Small intestine (tissue), 7 donors: ENCODE measurements at regions not wholly inside any gene's neighbourhood (a gene's known extent, or its start where the extent isn't known, plus 50 kb on each side); places are given as distances from the start of the nearest gene placed in this dataset.

Experiments
- DNase-seq, 2 donors: peaks; one replicate each; pipeline versions ENCODE4 v3.0.0 to v3.0.0-alpha.2; 2013
- FAIRE-seq: peaks from 2 replicates; lab custom pipeline; 2012; peaks lifted over from hg19 to GRCh38; lab: Jason Lieb, UNC
- H3K27ac ChIP-seq, 3 donors: one replicate each; pipeline ENCODE4 v1.5.1; 2013; ENCODE audit warnings: low read length in 2 of 3, mild to moderate bottlenecking in 2 of 3, control low read depth in 1 of 3, inconsistent platforms in 1 of 3, low read depth in 1 of 3, moderate library complexity in 1 of 3
- H3K27me3 ChIP-seq, 3 donors: one replicate each; pipeline ENCODE4 v1.6.1; 2013; ENCODE audit warnings: low read length in 3 of 3, inconsistent platforms in 1 of 3; ENCODE audit not compliant: control insufficient read depth in 3 of 3, insufficient read depth in 3 of 3
- H3K36me3 ChIP-seq, 3 donors: one replicate each; pipeline ENCODE4 v1.6.1; 2013; ENCODE audit warnings: low read length in 3 of 3, inconsistent platforms in 1 of 3, low read depth in 1 of 3, mild to moderate bottlenecking in 1 of 3, moderate library complexity in 1 of 3; ENCODE audit not compliant: control insufficient read depth in 3 of 3, insufficient read depth in 2 of 3
- H3K4me1 ChIP-seq, 3 donors: one replicate each; pipeline ENCODE4 v1.6.1; 2013; ENCODE audit warnings: low read length in 2 of 3, inconsistent platforms in 1 of 3, low read depth in 1 of 3, mild to moderate bottlenecking in 1 of 3, moderate library complexity in 1 of 3; ENCODE audit not compliant: control insufficient read depth in 3 of 3, insufficient read depth in 2 of 3
- H3K4me3 ChIP-seq, 3 donors: one replicate each; pipeline ENCODE4 v1.5.1; 2013; ENCODE audit warnings: low read length in 3 of 3, control low read depth in 1 of 3, inconsistent platforms in 1 of 3, low read depth in 1 of 3, mild to moderate bottlenecking in 1 of 3, moderate library complexity in 1 of 3
- H3K9me3 ChIP-seq, 2 donors: one replicate each; pipeline ENCODE4 v1.6.1; 2013; ENCODE audit warnings: low read depth in 1 of 2, low read length in 1 of 2; ENCODE audit not compliant: control insufficient read depth in 2 of 2, insufficient read depth in 1 of 2
- WGBS, 3 donors: extraction: QIAGEN DNeasy Blood & Tissue Kit; methylation state at CpG; one replicate each; pipeline ENCODE4 v1.1.7; 2013; 5-methylcytosine and 5-hydroxymethylcytosine counted together
- donor health status: healthy with polysubstance abuse.
- donor health status: control.
- donor health status: control.
- donor health status: Bipolar disorder and iron deficiency.
- donor health status: healthy.

GRCh38 chrX:115948018-115948923 is 222.3 kb upstream of the AGTR2 start:
- H3K36me3 ChIP-seq, result peaks cover 0 to 5% (median 0%) of the 10 kb centered on the region in 3 donors
- peak overlapping the region in 1 of 3 donors; percentile 12 for H3K27ac ChIP-seq
- FAIRE-seq, result no peak
- H3K4me3 ChIP-seq, result no peak overlapping the region
- DNase-seq, result peak in 1 of 2 donors; percentile 6
- no peaks in the 10 kb centered on the region for H3K4me1 ChIP-seq
- WGBS, 3 donors, result 27 to 60% (median 39%) methylated on average over 4 of the region's 4 CpGs
- H3K9me3 ChIP-seq, result peaks cover 0 to 66% of the 10 kb centered on the region in 2 donors
- no peaks in the 10 kb centered on the region for H3K27me3 ChIP-seq

GRCh38 chrX:115949900-115950822 is 220.4 kb upstream of the AGTR2 start:
- FAIRE-seq (no peak), DNase-seq (no peak)
- Histone ChIP-seq H3K4me1 (no peaks in the 10 kb centered on the region), H3K9me3 (peaks cover 0 to 56% of the 10 kb centered on the region in 2 donors), H3K36me3 (peaks cover 0 to 5% (median 0%) of the 10 kb centered on the region in 3 donors), H3K27ac (no peak overlapping the region), H3K4me3 (no peak overlapping the region), H3K27me3 (no peaks in the 10 kb centered on the region)
- 54 to 89% (median 70%) methylated on average over 11 to 17 of the region's 17 CpGs for WGBS, 3 donors

GRCh38 chrX:115952417-115953092 is 218.0 kb upstream of the AGTR2 start:
- 79 to 94% (median 92%) methylated on average over 12 to 14 of the region's 14 CpGs for WGBS, 3 donors
- no peak for DNase-seq
- H3K36me3 ChIP-seq, result peaks cover 0 to 5% (median 0%) of the 10 kb centered on the region in 3 donors
- H3K27me3 ChIP-seq, result no peaks in the 10 kb centered on the region
- peaks cover 0 to 46% of the 10 kb centered on the region in 2 donors for H3K9me3 ChIP-seq
- no peak overlapping the region for H3K27ac ChIP-seq
- H3K4me3 ChIP-seq, result no peak overlapping the region
- no peaks in the 10 kb centered on the region for H3K4me1 ChIP-seq
- FAIRE-seq, result no peak

GRCh38 chrX:115957862-115958490 is 212.6 kb upstream of the AGTR2 start:
- no peak for FAIRE-seq
- no peak overlapping the region for H3K27ac ChIP-seq
- no peak overlapping the region for H3K4me3 ChIP-seq
- peaks cover 0 to 16% of the 10 kb centered on the region in 2 donors for H3K9me3 ChIP-seq
- no peaks in the 10 kb centered on the region for H3K4me1 ChIP-seq
- H3K36me3 ChIP-seq, result no peaks in the 10 kb centered on the region
- 62 to 84% (median 81%) methylated on average over 8 to 11 of the region's 11 CpGs for WGBS, 3 donors
- no peak for DNase-seq
- no peaks in the 10 kb centered on the region for H3K27me3 ChIP-seq

- FAIRE-seq (no peak), DNase-seq (no peak)
Measured at GRCh38 chrX:115958687-115959359, 211.7 kb upstream of the AGTR2 start.

GRCh38 chrX:115960440-115961084 is 210.0 kb upstream of the AGTR2 start:
- no peaks in the 10 kb centered on the region for H3K27me3 ChIP-seq
- 61 to 79% (median 66%) methylated on average over 2 to 4 of the region's 4 CpGs for WGBS, 3 donors
- peaks cover 0 to 13% of the 10 kb centered on the region in 2 donors for H3K9me3 ChIP-seq
- FAIRE-seq (no peak), DNase-seq (peak in 1 of 2 donors; percentile 73)
- no peaks in the 10 kb centered on the region for H3K4me1 ChIP-seq
- H3K27ac ChIP-seq, result peak overlapping the region in 1 of 3 donors; percentile 61
- no peak overlapping the region for H3K4me3 ChIP-seq
- H3K36me3 ChIP-seq, result no peaks in the 10 kb centered on the region

More at GRCh38 chrX:115958687-115959359, 211.7 kb upstream of the AGTR2 start:
- H3K36me3 ChIP-seq, result no peaks in the 10 kb centered on the region
- H3K4me1 ChIP-seq, result no peaks in the 10 kb centered on the region
- H3K27ac ChIP-seq, result no peak overlapping the region
- no peak overlapping the region for H3K4me3 ChIP-seq
- 51 to 89% (median 89%) methylated on average over 3 of the region's 3 CpGs for WGBS, 3 donors
- H3K27me3 ChIP-seq, result no peaks in the 10 kb centered on the region
- peaks cover 0 to 13% of the 10 kb centered on the region in 2 donors for H3K9me3 ChIP-seq

- FAIRE-seq (no peak), DNase-seq (no peak)
- no peaks in the 10 kb centered on the region for H3K27me3 ChIP-seq
- H3K27ac ChIP-seq, result no peak overlapping the region
- H3K4me1 ChIP-seq, result no peaks in the 10 kb centered on the region
- H3K9me3 ChIP-seq, result no peaks in the 10 kb centered on the region
- H3K4me3 ChIP-seq, result no peak overlapping the region
- no peaks in the 10 kb centered on the region for H3K36me3 ChIP-seq
- WGBS, 3 donors, result 75 to 88% (median 80%) methylated on average over 8 to 11 of the region's 11 CpGs
Measured at GRCh38 chrX:115966920-115967319, 203.6 kb upstream of the AGTR2 start.
